OCI-LY1 (cell line): ENCODE measurements at regions not wholly inside any gene's neighbourhood (a gene's known extent, or its start where the extent isn't known, plus 50 kb on each side); places are given as distances from the start of the nearest gene placed in this dataset.

Experiments
- H2AFZ ChIP-seq: fragments of 200-600 bp; sonication (generic), shearing (Covaris generic); 2 replicates; pipeline ENCODE4 v1.6.0; 2014; ENCODE audit warnings: antibody characterized with exemption, mild to moderate bottlenecking, low read length
- H3F3A ChIP-seq: fragments of 200-600 bp; sonication (generic), shearing (Covaris generic); 2 replicates; pipeline ENCODE4 v1.6.0; 2014; ENCODE audit warnings: mild to moderate bottlenecking, antibody characterized with exemption, low read length, moderate library complexity; ENCODE audit not compliant: insufficient read depth
- H3K27ac ChIP-seq: fragments of 200-600 bp; sonication (generic); 2 replicates; pipeline ENCODE4 v1.5.1; 2014; ENCODE audit warnings: low read length, mixed run types, mild to moderate bottlenecking, low read depth; ENCODE audit not compliant: poor library complexity, severe bottlenecking
- H3K27me3 ChIP-seq: fragments of 200-600 bp; sonication (generic); 2 replicates; pipeline ENCODE4 v1.6.0; 2014; ENCODE audit warnings: antibody characterized with exemption, mild to moderate bottlenecking, low read length, moderate library complexity; ENCODE audit not compliant: insufficient read depth
- H3K36me3 ChIP-seq: fragments of 200-600 bp; sonication (generic); 2 replicates; pipeline ENCODE4 v1.6.1; 2014; ENCODE audit warnings: mild to moderate bottlenecking, antibody characterized with exemption, low read length, moderate library complexity, mixed read lengths; ENCODE audit not compliant: insufficient read depth
- H3K4me1 ChIP-seq: fragments of 200-600 bp; sonication (generic); 2 replicates; pipeline ENCODE4 v1.5.1; 2014; ENCODE audit warnings: mild to moderate bottlenecking, low read length, moderate library complexity; ENCODE audit not compliant: insufficient read depth, severe bottlenecking
- H3K4me2 ChIP-seq: fragments of 200-600 bp; sonication (generic), shearing (Covaris generic); 2 replicates; pipeline ENCODE4 v1.6.1; 2014; ENCODE audit warnings: low read length
- H3K4me3 ChIP-seq: fragments of 200-600 bp; sonication (generic); 2 replicates; pipeline ENCODE4 v1.5.1; 2014; ENCODE audit warnings: low read length, low read depth, mild to moderate bottlenecking, mixed read lengths; ENCODE audit not compliant: poor library complexity, severe bottlenecking
- H3K79me2 ChIP-seq: fragments of 200-600 bp; shearing (Covaris generic); 2 replicates; pipeline ENCODE4 v1.6.1; 2016; ENCODE audit warnings: mixed run types, low read length, mixed read lengths; ENCODE audit not compliant: insufficient read depth
- H3K9ac ChIP-seq: fragments of 200-600 bp; sonication (generic), shearing (Covaris generic); 2 replicates; pipeline ENCODE4 v1.6.1; 2014; ENCODE audit warnings: mild to moderate bottlenecking, low read length, mixed read lengths
- H3K9me2 ChIP-seq: fragments of 200-600 bp; sonication (generic), shearing (Covaris generic); 2 replicates; pipeline ENCODE4 v1.6.1; 2014; ENCODE audit warnings: low read depth, mild to moderate bottlenecking, low read length, mixed read lengths
- H3K9me3 ChIP-seq: fragments of 200-600 bp; shearing (Covaris generic); 2 replicates; pipeline ENCODE4 v1.6.1; 2014; ENCODE audit warnings: low read length, mixed read lengths
- H4K20me1 ChIP-seq: fragments of 200-600 bp; sonication (generic), shearing (Covaris generic); 2 replicates; pipeline ENCODE4 v1.6.0; 2016; ENCODE audit warnings: mild to moderate bottlenecking, low read length; ENCODE audit not compliant: insufficient read depth
- CTCF ChIP-seq: fragments of 200-600 bp; sonication (generic), shearing (Covaris generic); IDR thresholded peaks from 2 replicates; pipeline ENCODE4 v1.5.1; 2017; ENCODE audit warnings: mild to moderate bottlenecking, antibody characterized with exemption, low read length, moderate library complexity, mixed read lengths
- EZH2 ChIP-seq: fragments of 200-600 bp; sonication (generic), shearing (Covaris generic); IDR thresholded peaks from 2 replicates; pipeline ENCODE4 v1.8.0; 2017; ENCODE audit warnings: borderline replicate concordance, mixed run types, mild to moderate bottlenecking, antibody characterized with exemption, low read length, moderate library complexity, mixed read lengths

- no peaks in the 10 kb centered on the region for H3K27me3 ChIP-seq
- no peaks in the 10 kb centered on the region for H3K4me1 ChIP-seq
- H3K9me2 ChIP-seq: no peaks in the 10 kb centered on the region
- H3K79me2 ChIP-seq: no peaks in the 10 kb centered on the region
- H3K9me3 ChIP-seq: no peaks in the 10 kb centered on the region
- no peak overlapping the region for H3K4me3 ChIP-seq
- H3K4me2 ChIP-seq: no peak overlapping the region
- no peaks in the 10 kb centered on the region for H3F3A ChIP-seq
- H4K20me1 ChIP-seq: no peaks in the 10 kb centered on the region
- H3K9ac ChIP-seq: no peak overlapping the region
- no peak overlapping the region for H2AFZ ChIP-seq
- no peak overlapping the region for H3K27ac ChIP-seq
- H3K36me3 ChIP-seq: no peaks in the 10 kb centered on the region
- TF ChIP-seq CTCF (no peak), EZH2 (no peak)
These were observed 236.9 kb downstream of the SHOX start for GRCh38 chrX:867502-867901.

GRCh38 chrX:866441-866990, 235.9 kb downstream of the SHOX start:
- Histone ChIP-seq H3F3A (no peaks in the 10 kb centered on the region), H4K20me1 (no peaks in the 10 kb centered on the region), H3K79me2 (no peaks in the 10 kb centered on the region), H3K27me3 (no peaks in the 10 kb centered on the region), H2AFZ (no peak overlapping the region), H3K4me1 (no peaks in the 10 kb centered on the region), H3K36me3 (no peaks in the 10 kb centered on the region), H3K9me2 (no peaks in the 10 kb centered on the region), H3K4me2 (no peak overlapping the region), H3K9me3 (no peaks in the 10 kb centered on the region), H3K9ac (no peak overlapping the region), H3K27ac (no peak overlapping the region), H3K4me3 (no peak overlapping the region)
- no peak for TF ChIP-seq EZH2
- no peak for TF ChIP-seq CTCF

GRCh38 chrX:865422-865821, 234.8 kb downstream of the SHOX start:
- H3K9me3 ChIP-seq: no peaks in the 10 kb centered on the region
- no peak overlapping the region for H3K9ac ChIP-seq
- no peak overlapping the region for H3K4me2 ChIP-seq

More at GRCh38 chrX:865422-865821, 234.8 kb downstream of the SHOX start:
- no peaks in the 10 kb centered on the region for H3F3A ChIP-seq
- no peaks in the 10 kb centered on the region for H3K36me3 ChIP-seq
- H4K20me1 ChIP-seq: no peaks in the 10 kb centered on the region
- no peak overlapping the region for H3K4me3 ChIP-seq
- no peaks in the 10 kb centered on the region for H3K9me2 ChIP-seq
- H3K27me3 ChIP-seq: no peaks in the 10 kb centered on the region
- no peaks in the 10 kb centered on the region for H3K4me1 ChIP-seq
- H3K79me2 ChIP-seq: no peaks in the 10 kb centered on the region
- no peak overlapping the region for H3K27ac ChIP-seq
- TF ChIP-seq EZH2 (no peak), CTCF (no peak)
- H2AFZ ChIP-seq: no peak overlapping the region
